GM23338 (cell line): ENCODE measurements at regions not wholly inside any gene's neighbourhood (a gene's known extent, or its start where the extent isn't known, plus 50 kb on each side); places are given as distances from the start of the nearest gene placed in this dataset.

Experiments used
- ATAC-seq: fragments of 200-7000 bp; cut with Tn5 transposase; 3 replicates; pipeline ENCODE4 v1.9.1; 2020
- DNase-seq: peaks from one replicate; pipeline ENCODE4 v3.0.0-alpha.2; 2015; ENCODE audit warnings: low spot score
- H2AFZ ChIP-seq: fragments of 200-600 bp; sonication (generic); 2 replicates; pipeline ENCODE4 v1.8.0; 2016; ENCODE audit warnings: antibody characterized with exemption, mild to moderate bottlenecking, moderate library complexity
- H3F3A ChIP-seq: fragments of 200-600 bp; sonication (generic); replicated peaks from 2 replicates; pipeline ENCODE4 v1.8.0; 2017; ENCODE audit warnings: antibody characterized with exemption, mixed run types, low read depth
- H3K27ac ChIP-seq: fragments of 200-600 bp; sonication (generic); 2 replicates; pipeline ENCODE4 v1.6.1; 2016; ENCODE audit warnings: low read depth
- H3K27me3 ChIP-seq: fragments of 200-600 bp; sonication (generic); 2 replicates; pipeline ENCODE4 v1.8.0; 2016; ENCODE audit warnings: mild to moderate bottlenecking, mixed run types, moderate library complexity; ENCODE audit not compliant: insufficient read depth
- H3K36me3 ChIP-seq: fragments of 200-600 bp; sonication (generic); 2 replicates; pipeline ENCODE4 v1.8.0; 2016; ENCODE audit warnings: mild to moderate bottlenecking; ENCODE audit not compliant: insufficient read depth
- H3K4me1 ChIP-seq: fragments of 200-600 bp; sonication (generic); 2 replicates; pipeline ENCODE4 v1.8.0; 2016; ENCODE audit warnings: mild to moderate bottlenecking, moderate library complexity; ENCODE audit not compliant: insufficient read depth
- H3K4me2 ChIP-seq: fragments of 200-600 bp; sonication (generic); 2 replicates; pipeline ENCODE4 v1.7.1; 2017; ENCODE audit warnings: mixed run types
- H3K4me3 ChIP-seq: fragments of 200-600 bp; sonication (generic); 2 replicates; pipeline ENCODE4 v1.6.1; 2016; ENCODE audit warnings: mixed run types
- H3K79me2 ChIP-seq: fragments of 200-600 bp; sonication (generic); replicated peaks from 2 replicates; pipeline ENCODE4 v1.8.0; 2017; ENCODE audit warnings: mild to moderate bottlenecking; ENCODE audit not compliant: insufficient read depth
- H3K9me2 ChIP-seq: fragments of 200-600 bp; sonication (generic); 2 replicates; pipeline ENCODE4 v1.8.0; 2017; ENCODE audit not compliant: insufficient read depth
- H4K20me1 ChIP-seq: fragments of 200-600 bp; sonication (generic); replicated peaks from 2 replicates; pipeline ENCODE4 v1.8.0; 2017; ENCODE audit warnings: mild to moderate bottlenecking; ENCODE audit not compliant: insufficient read depth
- H3K27ac Mint-ChIP-seq: 2 replicates; pipeline ENCODE4 v1.8.0; 2020; ENCODE audit warnings: inconsistent platforms, mild to moderate bottlenecking, moderate library complexity, mixed read lengths
- H3K27me3 Mint-ChIP-seq: 3 replicates; pipeline ENCODE4 v1.8.0; 2022; ENCODE audit warnings: low read depth, mild to moderate bottlenecking, moderate library complexity, mixed read lengths, inconsistent platforms; ENCODE audit not compliant: insufficient read depth, poor library complexity
- H3K36me3 Mint-ChIP-seq: 3 replicates; pipeline ENCODE4 v1.8.0; 2021; ENCODE audit warnings: low read depth, mild to moderate bottlenecking, inconsistent platforms, moderate library complexity, mixed read lengths
- H3K4me1 Mint-ChIP-seq: 3 replicates; pipeline ENCODE4 v1.8.0; 2020; ENCODE audit warnings: mild to moderate bottlenecking, inconsistent platforms, mixed read lengths
- H3K4me3 Mint-ChIP-seq: 3 replicates; pipeline ENCODE4 v1.8.0; 2021; ENCODE audit warnings: moderate library complexity, mild to moderate bottlenecking, inconsistent platforms, mixed read lengths
- H3K9me3 Mint-ChIP-seq: 3 replicates; pipeline ENCODE4 v1.8.0; 2020; ENCODE audit warnings: moderate library complexity, mild to moderate bottlenecking, inconsistent platforms, mixed read lengths
- CREB1 ChIP-seq: fragments of 250-450 bp; sonication (Bioruptor Pico); IDR thresholded peaks from 2 replicates; pipeline ENCODE4 v1.5.0; 2020; ENCODE audit warnings: low read depth, mild to moderate bottlenecking, moderate library complexity
- EZH2 ChIP-seq: fragments of 200-600 bp; sonication (generic); IDR thresholded peaks from one replicate; pipeline ENCODE4 v1.8.0; 2017; ENCODE audit warnings: antibody characterized with exemption, mild to moderate bottlenecking, low read depth; ENCODE audit not compliant: unreplicated experiment
- EZH2phosphoT487 ChIP-seq: fragments of 200-600 bp; sonication (generic); IDR thresholded peaks from one replicate; pipeline ENCODE4 v1.8.1; 2018; ENCODE audit warnings: antibody characterized with exemption; ENCODE audit not compliant: unreplicated experiment
- JUNB ChIP-seq: IDR thresholded peaks from one replicate; pipeline ENCODE4 v1.6.1; 2016; ENCODE audit warnings: antibody characterized with exemption; ENCODE audit not compliant: unreplicated experiment
- NANOG ChIP-seq: IDR thresholded peaks from 2 replicates; pipeline ENCODE4 v1.6.1; 2016; ENCODE audit warnings: antibody characterized with exemption, borderline replicate concordance
- POLR2AphosphoS5 ChIP-seq: IDR thresholded peaks from 2 replicates; pipeline ENCODE4 v1.6.1; 2016; ENCODE audit warnings: antibody characterized with exemption, low read depth
- ZNF114 ChIP-seq: fragments of 250-450 bp; sonication (Bioruptor Pico); IDR thresholded peaks from 2 replicates; pipeline ENCODE4 v1.5.0; 2020; ENCODE audit warnings: mild to moderate bottlenecking, moderate library complexity
- ZNF331 ChIP-seq: fragments of 250-450 bp; sonication (Bioruptor Pico); IDR thresholded peaks from 2 replicates; pipeline ENCODE4 v1.5.0; 2020; ENCODE audit warnings: low read depth, mild to moderate bottlenecking, moderate library complexity
- TF ChIP-seq, protein P1 (sequence below): IDR thresholded peaks from 2 replicates; pipeline ENCODE4 v1.6.1; 2016; ENCODE audit warnings: antibody characterized with exemption
- TF ChIP-seq, protein P2 (sequence below): IDR thresholded peaks from one replicate; pipeline ENCODE4 v1.6.1; 2018; ENCODE audit warnings: antibody characterized with exemption; ENCODE audit not compliant: unreplicated experiment

DNA sequence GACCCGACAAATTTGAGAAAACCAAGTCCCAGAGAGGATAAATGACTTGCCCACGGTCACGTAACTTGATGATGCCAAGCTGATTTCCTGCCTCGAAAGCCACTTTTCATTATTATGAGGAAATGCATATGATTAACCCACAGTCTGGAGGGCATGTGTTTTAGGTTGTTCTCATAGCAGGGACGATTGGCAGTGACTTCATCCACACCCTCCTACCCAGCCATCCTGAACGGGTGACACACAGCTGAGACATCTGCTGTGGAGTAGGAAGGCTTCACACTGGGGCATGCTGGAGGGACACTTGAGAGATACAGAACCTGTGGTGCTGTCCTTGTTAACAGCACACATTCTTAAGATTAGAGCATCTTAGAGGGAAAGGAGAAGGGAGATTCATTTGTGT, 65.4 kb upstream of the WDFY2 start:
- H3K27ac Mint-ChIP-seq = no peak overlapping the region
- Histone ChIP-seq H4K20me1 (no peaks in the 10 kb centered on the region), H3K27me3 (no peaks in the 10 kb centered on the region), H3F3A (no peaks in the 10 kb centered on the region), H3K4me1 (0 out of 2 replicates have a peak, but pooled peaks cover 2% of the 10 kb centered on the region), H3K9me2 (peaks cover 4% of the 10 kb centered on the region; the same call in 1 of the 2 replicates), H3K27ac (no peak overlapping the region), H2AFZ (no peak overlapping the region), H3K4me2 (no peak overlapping the region), H3K4me3 (no peak overlapping the region), H3K79me2 (no peaks in the 10 kb centered on the region), H3K36me3 (peaks cover 6% of the 10 kb centered on the region; the same call in 1 of the 2 replicates)
- DNase-seq = no peak
- TF ChIP-seq POLR2AphosphoS5 (no peak), EZH2 (no peak), ZNF331 (CRISPR knock-in tag) (no peak), ZNF114 (CRISPR knock-in tag) (no peak)
- TF ChIP-seq, protein P1, sequence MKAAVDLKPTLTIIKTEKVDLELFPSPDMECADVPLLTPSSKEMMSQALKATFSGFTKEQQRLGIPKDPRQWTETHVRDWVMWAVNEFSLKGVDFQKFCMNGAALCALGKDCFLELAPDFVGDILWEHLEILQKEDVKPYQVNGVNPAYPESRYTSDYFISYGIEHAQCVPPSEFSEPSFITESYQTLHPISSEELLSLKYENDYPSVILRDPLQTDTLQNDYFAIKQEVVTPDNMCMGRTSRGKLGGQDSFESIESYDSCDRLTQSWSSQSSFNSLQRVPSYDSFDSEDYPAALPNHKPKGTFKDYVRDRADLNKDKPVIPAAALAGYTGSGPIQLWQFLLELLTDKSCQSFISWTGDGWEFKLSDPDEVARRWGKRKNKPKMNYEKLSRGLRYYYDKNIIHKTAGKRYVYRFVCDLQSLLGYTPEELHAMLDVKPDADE = no peak
- H3K27me3 Mint-ChIP-seq = no peaks in the 10 kb centered on the region
- H3K36me3 Mint-ChIP-seq = peaks cover 11% of the 10 kb centered on the region; the same call in 2 of the 3 replicates
- H3K4me3 Mint-ChIP-seq = no peak overlapping the region
- no peaks in the 10 kb centered on the region for H3K4me1 Mint-ChIP-seq
- H3K9me3 Mint-ChIP-seq = peaks cover 26% of the 10 kb centered on the region
- no peak for ATAC-seq

DNA sequence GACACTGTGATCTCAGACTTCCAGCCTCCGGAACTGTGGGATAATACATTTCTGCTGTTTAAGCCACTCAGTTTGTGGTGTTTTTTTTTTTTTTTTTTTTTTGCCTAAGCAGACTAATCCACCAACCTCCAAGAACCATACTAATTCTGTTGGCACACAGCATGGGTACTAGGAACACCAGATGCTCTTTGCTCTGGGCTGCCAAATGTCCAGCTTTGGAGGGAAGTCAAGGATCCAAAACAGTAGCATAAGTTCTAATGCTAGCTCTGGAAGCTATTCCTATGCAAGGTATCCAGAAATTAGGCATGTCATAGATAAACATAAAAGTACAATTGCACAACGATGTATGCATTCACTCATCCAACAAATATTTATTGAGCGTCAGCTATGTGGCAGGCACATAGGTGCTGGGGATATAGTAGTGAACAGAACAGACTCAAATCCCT, 64.5 kb upstream of the WDFY2 start:
- H2AFZ ChIP-seq = no peak overlapping the region
- no peak for ATAC-seq
- H3K9me3 Mint-ChIP-seq = peaks cover 17% of the 10 kb centered on the region

DNA sequence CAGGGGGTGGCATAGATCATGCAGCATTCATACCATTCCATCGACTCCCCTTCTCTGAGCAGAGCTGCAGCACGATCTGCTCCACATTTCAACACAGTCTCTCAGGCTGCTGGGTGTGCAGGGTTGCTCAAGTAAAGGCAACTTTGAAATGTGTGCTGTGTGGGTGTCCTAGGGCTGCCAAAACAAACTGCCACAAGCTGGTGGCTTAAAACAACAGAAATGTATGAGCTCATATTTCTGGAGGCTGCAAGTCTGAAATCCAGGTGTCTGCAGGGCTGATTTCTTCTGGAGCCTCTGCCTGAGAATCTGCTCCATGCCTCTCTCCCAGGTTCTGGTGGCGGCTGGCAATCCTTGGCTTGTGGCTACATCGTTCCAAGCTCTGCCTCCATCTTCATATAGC, 63.7 kb upstream of the WDFY2 start:
- no peaks in the 10 kb centered on the region for H3K27me3 ChIP-seq

More for the DNA sequence above, 64.5 kb upstream of the WDFY2 start:
- Histone ChIP-seq H3K4me3 (no peak overlapping the region), H3K79me2 (no peaks in the 10 kb centered on the region), H3F3A (no peaks in the 10 kb centered on the region), H3K9me2 (peaks cover 4% of the 10 kb centered on the region; the same call in 1 of the 2 replicates), H3K27me3 (no peaks in the 10 kb centered on the region), H3K4me1 (peaks cover 12% of the 10 kb centered on the region), H4K20me1 (no peaks in the 10 kb centered on the region), H3K36me3 (peaks cover 6% of the 10 kb centered on the region; the same call in 1 of the 2 replicates), H3K27ac (no peak overlapping the region), H3K4me2 (no peak overlapping the region)
- Mint-ChIP-seq H3K4me3 (no peak overlapping the region), H3K27ac (no peak overlapping the region), H3K36me3 (peaks cover 6% of the 10 kb centered on the region; the same call in 2 of the 3 replicates), H3K4me1 (no peaks in the 10 kb centered on the region), H3K27me3 (no peaks in the 10 kb centered on the region)
- no peak for DNase-seq
- TF ChIP-seq ZNF114 (CRISPR knock-in tag) = no peak
- no peak for TF ChIP-seq EZH2phosphoT487
- TF ChIP-seq JUNB = no peak
- no peak for TF ChIP-seq NANOG
- no peak for TF ChIP-seq CREB1 (CRISPR knock-in tag)

More for the DNA sequence above, 63.7 kb upstream of the WDFY2 start:
- Histone ChIP-seq H3K4me3 (no peak overlapping the region), H3K27ac (no peak overlapping the region), H2AFZ (peak overlapping the region; percentile 57; the same call in 1 of the 2 replicates), H3K79me2 (no peaks in the 10 kb centered on the region), H3K4me2 (no peak overlapping the region), H3K4me1 (peaks cover 19% of the 10 kb centered on the region), H3K36me3 (peaks cover 5% of the 10 kb centered on the region; the same call in 1 of the 2 replicates), H3F3A (no peaks in the 10 kb centered on the region), H4K20me1 (no peaks in the 10 kb centered on the region), H3K9me2 (peaks cover 4% of the 10 kb centered on the region; the same call in 1 of the 2 replicates)
- Mint-ChIP-seq H3K27ac (no peak overlapping the region), H3K36me3 (peaks cover 4% of the 10 kb centered on the region; the same call in 2 of the 3 replicates), H3K9me3 (peaks cover 10% of the 10 kb centered on the region), H3K27me3 (no peaks in the 10 kb centered on the region), H3K4me3 (no peak overlapping the region), H3K4me1 (no peaks in the 10 kb centered on the region)
- TF ChIP-seq JUNB = no peak
- TF ChIP-seq, protein P2, sequence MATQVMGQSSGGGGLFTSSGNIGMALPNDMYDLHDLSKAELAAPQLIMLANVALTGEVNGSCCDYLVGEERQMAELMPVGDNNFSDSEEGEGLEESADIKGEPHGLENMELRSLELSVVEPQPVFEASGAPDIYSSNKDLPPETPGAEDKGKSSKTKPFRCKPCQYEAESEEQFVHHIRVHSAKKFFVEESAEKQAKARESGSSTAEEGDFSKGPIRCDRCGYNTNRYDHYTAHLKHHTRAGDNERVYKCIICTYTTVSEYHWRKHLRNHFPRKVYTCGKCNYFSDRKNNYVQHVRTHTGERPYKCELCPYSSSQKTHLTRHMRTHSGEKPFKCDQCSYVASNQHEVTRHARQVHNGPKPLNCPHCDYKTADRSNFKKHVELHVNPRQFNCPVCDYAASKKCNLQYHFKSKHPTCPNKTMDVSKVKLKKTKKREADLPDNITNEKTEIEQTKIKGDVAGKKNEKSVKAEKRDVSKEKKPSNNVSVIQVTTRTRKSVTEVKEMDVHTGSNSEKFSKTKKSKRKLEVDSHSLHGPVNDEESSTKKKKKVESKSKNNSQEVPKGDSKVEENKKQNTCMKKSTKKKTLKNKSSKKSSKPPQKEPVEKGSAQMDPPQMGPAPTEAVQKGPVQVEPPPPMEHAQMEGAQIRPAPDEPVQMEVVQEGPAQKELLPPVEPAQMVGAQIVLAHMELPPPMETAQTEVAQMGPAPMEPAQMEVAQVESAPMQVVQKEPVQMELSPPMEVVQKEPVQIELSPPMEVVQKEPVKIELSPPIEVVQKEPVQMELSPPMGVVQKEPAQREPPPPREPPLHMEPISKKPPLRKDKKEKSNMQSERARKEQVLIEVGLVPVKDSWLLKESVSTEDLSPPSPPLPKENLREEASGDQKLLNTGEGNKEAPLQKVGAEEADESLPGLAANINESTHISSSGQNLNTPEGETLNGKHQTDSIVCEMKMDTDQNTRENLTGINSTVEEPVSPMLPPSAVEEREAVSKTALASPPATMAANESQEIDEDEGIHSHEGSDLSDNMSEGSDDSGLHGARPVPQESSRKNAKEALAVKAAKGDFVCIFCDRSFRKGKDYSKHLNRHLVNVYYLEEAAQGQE = no peak
- no peak for TF ChIP-seq NANOG
- TF ChIP-seq ZNF114 (CRISPR knock-in tag) = no peak
- TF ChIP-seq CREB1 (CRISPR knock-in tag) = no peak
- TF ChIP-seq EZH2 = no peak
- DNase-seq = no peak
- ATAC-seq = no peak
